H1 (cell line): ENCODE measurements at regions not wholly inside any gene's neighbourhood (a gene's known extent, or its start where the extent isn't known, plus 50 kb on each side); places are given as distances from the start of the nearest gene placed in this dataset.

Experiments
- CTCF ChIA-PET: fragments of 300-600 bp; sonication (Branson Sonifier 250); formaldehyde crosslinking; loops from one replicate; lab custom pipeline; 2021; ENCODE audit not compliant: partially characterized antibody; lab: Charles Lee
- POLR2A ChIA-PET: fragments of 300-600 bp; sonication (Branson Sonifier 250); formaldehyde crosslinking; loops from one replicate; lab custom pipeline; 2021; ENCODE audit warnings: inconsistent platforms; ENCODE audit not compliant: partially characterized antibody; lab: Charles Lee
- DNase-seq, 2 experiments: peaks; one replicate each; pipeline versions ENCODE4 v3.0.0 to v3.0.0-alpha.2; 2010 to 2022; ENCODE audit warnings: low spot score in 2 of 2, low read depth in 1 of 2, mixed read lengths in 1 of 2
- FAIRE-seq: peaks from 2 replicates; lab custom pipeline; 2011; peaks lifted over from hg19 to GRCh38; lab: Jason Lieb, UNC
- H2AFZ ChIP-seq: 2 replicates; pipeline ENCODE4 v1.8.1; 2012; ENCODE audit warnings: low read length, inconsistent platforms
- H2AK5ac ChIP-seq: 2 replicates; pipeline ENCODE4 v1.6.1; 2013; ENCODE audit warnings: low read depth, low read length
- H2BK120ac ChIP-seq: replicated peaks from 2 replicates; pipeline ENCODE3; 2013; ENCODE audit warnings: low read depth, low read length, inconsistent platforms
- H2BK12ac ChIP-seq: 2 replicates; pipeline ENCODE4 v1.6.1; 2013; ENCODE audit warnings: low read depth, low read length
- H2BK15ac ChIP-seq: 2 replicates; pipeline ENCODE4 v1.6.1; 2013; ENCODE audit warnings: low read length
- H2BK20ac ChIP-seq: 2 replicates; pipeline ENCODE4 v1.6.1; 2013; ENCODE audit warnings: low read length
- H2BK5ac ChIP-seq: 2 replicates; pipeline ENCODE4 v1.6.1; 2013; ENCODE audit warnings: low read depth, low read length
- H3K14ac ChIP-seq: 2 replicates; pipeline ENCODE4 v1.6.1; 2013; ENCODE audit warnings: inconsistent platforms; ENCODE audit not compliant: insufficient read length
- H3K18ac ChIP-seq: 2 replicates; pipeline ENCODE4 v1.6.1; 2013; ENCODE audit warnings: low read length; ENCODE audit errors: extremely low read depth
- H3K23ac ChIP-seq: 2 replicates; pipeline ENCODE4 v1.6.1; 2013; ENCODE audit warnings: inconsistent platforms; ENCODE audit not compliant: insufficient read length
- H3K23me2 ChIP-seq: 2 replicates; pipeline ENCODE4 v1.6.1; 2013; ENCODE audit warnings: low read depth, low read length
- H3K27ac ChIP-seq: 2 replicates; pipeline ENCODE4 v1.6.1; 2011; ENCODE audit warnings: low read depth, low read length, inconsistent platforms
- H3K27me3 ChIP-seq, 4 experiments: replicated peaks in 1 of 4; 1 replicate in 1 of 4; 2 replicates in 3 of 4; pipeline versions ENCODE4 v1.6.1 to v1.8.1; 2011 to 2013; ENCODE audit warnings: low read length in 3 of 4, mild to moderate bottlenecking in 3 of 4, inconsistent platforms in 2 of 4, mixed read lengths in 2 of 4, moderate library complexity in 1 of 4; ENCODE audit not compliant: control insufficient read depth in 3 of 4, insufficient read depth in 3 of 4; ENCODE audit errors: extremely low read depth in 1 of 4
- H3K36me3 ChIP-seq, 4 experiments: 2 replicates each; pipeline versions ENCODE4 v1.6.1 to v1.8.1; 2011 to 2013; ENCODE audit warnings: mild to moderate bottlenecking in 4 of 4, low read length in 3 of 4, moderate library complexity in 2 of 4, control low read depth in 1 of 4, inconsistent platforms in 1 of 4; ENCODE audit not compliant: insufficient read depth in 4 of 4, control insufficient read depth in 2 of 4
- H3K4ac ChIP-seq: replicated peaks from 2 replicates; pipeline ENCODE3; 2013; ENCODE audit warnings: low read length, low read depth, mixed read lengths, inconsistent platforms; ENCODE audit not compliant: insufficient read length
- H3K4me1 ChIP-seq, 4 experiments: replicated peaks in 1 of 4; 1 replicate in 1 of 4; 2 replicates in 3 of 4; pipeline versions ENCODE4 v1.6.1 to v1.8.1; 2011 to 2013; ENCODE audit warnings: low read length in 3 of 4, inconsistent platforms in 2 of 4, mixed read lengths in 1 of 4; ENCODE audit not compliant: insufficient read depth in 4 of 4, control insufficient read depth in 3 of 4
- H3K4me2 ChIP-seq, 2 experiments: 2 replicates each; pipeline versions ENCODE4 v1.6.1 to v1.8.1; 2011 to 2013; ENCODE audit warnings: low read depth in 2 of 2, low read length in 2 of 2, control low read depth in 1 of 2, inconsistent platforms in 1 of 2, mild to moderate bottlenecking in 1 of 2; ENCODE audit not compliant: insufficient read depth in 1 of 2
- H3K4me3 ChIP-seq, 4 experiments: fragments of 200-600, 300-600 bp in 1 of 4; sonication (generic), shearing (Covaris generic), sonication (Bioruptor Twin) in 1 of 4; 2 replicates each; pipeline versions ENCODE4 v1.5.1 to v1.8.1; 2011 to 2016; ENCODE audit warnings: low read length in 4 of 4, low read depth in 3 of 4, control low read depth in 2 of 4, inconsistent platforms in 2 of 4, mild to moderate bottlenecking in 2 of 4, mixed read lengths in 1 of 4, moderate library complexity in 1 of 4; ENCODE audit not compliant: insufficient read depth in 2 of 4; ENCODE audit errors: extremely low read depth in 1 of 4
- H3K56ac ChIP-seq: replicated peaks from 2 replicates; pipeline ENCODE3; 2013; ENCODE audit warnings: low read depth, mild to moderate bottlenecking, mixed read lengths, low read length, inconsistent platforms; ENCODE audit not compliant: insufficient read length
- H3K79me1 ChIP-seq: 2 replicates; pipeline ENCODE4 v1.6.1; 2013; ENCODE audit warnings: low read depth, low read length, control low read depth
- H3K79me2 ChIP-seq, 2 experiments: 2 replicates each; pipeline versions ENCODE4 v1.6.1 to v1.8.1; 2012 to 2013; ENCODE audit warnings: low read length in 2 of 2, mild to moderate bottlenecking in 2 of 2, inconsistent platforms in 1 of 2; ENCODE audit not compliant: insufficient read depth in 2 of 2, control insufficient read depth in 1 of 2
- H3K9ac ChIP-seq, 4 experiments: replicated peaks in 1 of 4; 1 replicate in 1 of 4; 2 replicates in 3 of 4; pipeline versions ENCODE4 v1.6.1 to v1.8.1; 2011 to 2013; ENCODE audit warnings: low read depth in 3 of 4, low read length in 3 of 4, control low read depth in 2 of 4, mild to moderate bottlenecking in 2 of 4, moderate library complexity in 2 of 4, inconsistent platforms in 1 of 4; ENCODE audit errors: extremely low read depth in 1 of 4
- H3K9me3 ChIP-seq, 2 experiments: 2 replicates each; pipeline versions ENCODE4 v1.6.1 to v1.8.1; 2012 to 2013; ENCODE audit warnings: mild to moderate bottlenecking in 2 of 2, moderate library complexity in 2 of 2, control low read depth in 1 of 2, inconsistent platforms in 1 of 2, low read depth in 1 of 2, low read length in 1 of 2, mixed read lengths in 1 of 2; ENCODE audit not compliant: insufficient read depth in 2 of 2
- H4K20me1 ChIP-seq, 2 experiments: replicated peaks in 1 of 2; 2 replicates each; pipeline versions ENCODE3 to v1.8.1; 2011 to 2013; ENCODE audit warnings: inconsistent platforms in 2 of 2, low read length in 2 of 2, mild to moderate bottlenecking in 1 of 2; ENCODE audit not compliant: insufficient read depth in 2 of 2, control insufficient read depth in 1 of 2
- H4K5ac ChIP-seq: 2 replicates; pipeline ENCODE4 v1.6.1; 2013; ENCODE audit warnings: low read length, low read depth, mixed read lengths, inconsistent platforms; ENCODE audit not compliant: insufficient read length
- H4K8ac ChIP-seq: 2 replicates; pipeline ENCODE4 v1.8.0; 2013; ENCODE audit warnings: mild to moderate bottlenecking, moderate library complexity, low read length, inconsistent platforms; ENCODE audit not compliant: insufficient read depth; ENCODE audit errors: extremely low read depth
- H4K91ac ChIP-seq: replicated peaks from 2 replicates; pipeline ENCODE3; 2013; ENCODE audit warnings: low read length, mixed read lengths, inconsistent platforms; ENCODE audit not compliant: insufficient read length
- FOSL1 ChIP-seq: IDR thresholded peaks from 2 replicates; pipeline ENCODE4 v1.6.1; 2011; ENCODE audit warnings: mild to moderate bottlenecking, low read depth, low read length, moderate library complexity; ENCODE audit not compliant: insufficient read depth
- HDAC6 ChIP-seq: IDR thresholded peaks from one replicate; pipeline ENCODE4 v1.7.1; 2012; ENCODE audit warnings: low read depth, mild to moderate bottlenecking, inconsistent platforms, low read length, moderate library complexity
- KDM5A ChIP-seq: fragments of 200-600 bp; IDR thresholded peaks from 2 replicates; pipeline ENCODE4 v1.7.1; 2012; ENCODE audit warnings: mild to moderate bottlenecking, low read length, inconsistent platforms, mixed read lengths
- MAFK ChIP-seq: IDR thresholded peaks from 2 replicates; pipeline ENCODE4 v1.6.1; 2012; ENCODE audit warnings: low read depth, mild to moderate bottlenecking, improper control_type of control experiment, low read length
- SP1 ChIP-seq: IDR thresholded peaks from 2 replicates; pipeline ENCODE4 v1.6.1; 2011; ENCODE audit warnings: low read depth, low read length
- SP2 ChIP-seq: IDR thresholded peaks from 2 replicates; pipeline ENCODE4 v1.6.1; 2012; ENCODE audit warnings: mild to moderate bottlenecking, low read length, inconsistent platforms
- TAF1 ChIP-seq: IDR thresholded peaks from 2 replicates; pipeline ENCODE4 v1.6.1; 2011; ENCODE audit warnings: mild to moderate bottlenecking, low read depth, low read length
- TCF12 ChIP-seq: IDR thresholded peaks from 2 replicates; pipeline ENCODE4 v1.6.1; 2011; ENCODE audit warnings: low read depth, mild to moderate bottlenecking, low read length
- ZNF274 ChIP-seq: IDR thresholded peaks from 2 replicates; pipeline ENCODE4 v1.7.0; 2012; ENCODE audit warnings: low read length, borderline replicate concordance; ENCODE audit errors: extremely low read depth
- WGBS, 2 experiments: shearing (Covaris generic) in 1 of 2; methylation state at CpG; one replicate each; pipeline versions ENCODE4 v1.1.6 to v1.1.7; 2013 to 2015; ENCODE audit warnings: low lambda C conversion rate in 2 of 2, mixed read lengths in 2 of 2, inconsistent platforms in 1 of 2, low coverage in 1 of 2, missing lambda C conversion rate in 1 of 2; ENCODE audit not compliant: insufficient replicate concordance in 2 of 2, insufficient coverage in 1 of 2, insufficient read length in 1 of 2; ENCODE audit errors: extremely low coverage in 1 of 2, missing lambda C conversion rate in 1 of 2; 5-methylcytosine and 5-hydroxymethylcytosine counted together
- TF ChIP-seq, protein P1 (sequence below): IDR thresholded peaks from 2 replicates; pipeline ENCODE4 v1.6.1; 2012; ENCODE audit warnings: inconsistent platforms
- TF ChIP-seq, protein P2 (sequence below): IDR thresholded peaks from 2 replicates; pipeline ENCODE4 v1.6.1; 2011; ENCODE audit warnings: low read length, improper control_type of control experiment

- Histone ChIP-seq H3K4me3 (no peak overlapping the region), H3K36me3 (no peaks in the 10 kb centered on the region), H3K27ac (no peak overlapping the region), H2BK5ac (no peak overlapping the region), H2BK120ac (no peak overlapping the region), H3K4ac (no peak overlapping the region), H3K4me2 (no peak overlapping the region), H2AFZ (no peak overlapping the region), H2BK12ac (no peak overlapping the region), H3K23ac (no peak overlapping the region), H4K91ac (no peak overlapping the region), H3K79me1 (no peaks in the 10 kb centered on the region), H3K14ac (no peak overlapping the region), H3K18ac (no peak overlapping the region), H2BK15ac (no peak overlapping the region), H2AK5ac (no peak overlapping the region), H3K4me1 (no peaks in the 10 kb centered on the region), H3K23me2 (no peaks in the 10 kb centered on the region), H3K56ac (no peak overlapping the region), H4K8ac (no peak overlapping the region), H2BK20ac (no peak overlapping the region), H4K5ac (no peak overlapping the region), H3K79me2 (no peaks in the 10 kb centered on the region), H3K27me3 (no peaks in the 10 kb centered on the region), H3K9me3 (peaks cover 0 to 8% of the 10 kb centered on the region in 2 experiments; a peak in 2 of 4 replicates), H4K20me1 (no peaks in the 10 kb centered on the region), H3K9ac (no peak overlapping the region)
- ChIA-PET CTCF (interaction anchor here (0.8 to 7.9 kb wide), 6 partner anchors 13 to 528 kb away, joined by 3 to 61 read pairs (median 4); no protein-coding TSS in a partner anchor), POLR2A (no interaction called here)
- no peak for TF ChIP-seq KDM5A
- TF ChIP-seq SP1 = no peak
- TF ChIP-seq, protein P1, sequence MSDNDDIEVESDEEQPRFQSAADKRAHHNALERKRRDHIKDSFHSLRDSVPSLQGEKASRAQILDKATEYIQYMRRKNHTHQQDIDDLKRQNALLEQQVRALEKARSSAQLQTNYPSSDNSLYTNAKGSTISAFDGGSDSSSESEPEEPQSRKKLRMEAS = no peak
- no peak for TF ChIP-seq FOSL1
- no peak for TF ChIP-seq HDAC6
- TF ChIP-seq, protein P2, sequence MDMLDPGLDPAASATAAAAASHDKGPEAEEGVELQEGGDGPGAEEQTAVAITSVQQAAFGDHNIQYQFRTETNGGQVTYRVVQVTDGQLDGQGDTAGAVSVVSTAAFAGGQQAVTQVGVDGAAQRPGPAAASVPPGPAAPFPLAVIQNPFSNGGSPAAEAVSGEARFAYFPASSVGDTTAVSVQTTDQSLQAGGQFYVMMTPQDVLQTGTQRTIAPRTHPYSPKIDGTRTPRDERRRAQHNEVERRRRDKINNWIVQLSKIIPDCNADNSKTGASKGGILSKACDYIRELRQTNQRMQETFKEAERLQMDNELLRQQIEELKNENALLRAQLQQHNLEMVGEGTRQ = no peak
- TF ChIP-seq TAF1 = no peak
- TF ChIP-seq MAFK = no peak
- no peak for TF ChIP-seq TCF12
- no peak for TF ChIP-seq ZNF274
- TF ChIP-seq SP2 = no peak
- 91% methylated on average over 9 of the region's 9 CpGs; no CpG with 5 or more reads in 1 of the 2 experiments for WGBS, 2 experiments
- FAIRE-seq (no peak), DNase-seq (no peak)
Observed at GRCh38 chr14:87732562-87732961, 260.4 kb downstream of the GALC start.
